GM23248 (cell line): ENCODE measurements at regions not wholly inside any gene's neighbourhood (a gene's known extent, or its start where the extent isn't known, plus 50 kb on each side); places are given as distances from the start of the nearest gene placed in this dataset.

Experiments
- EZH2 ChIP-seq: fragments of 200-600 bp; sonication (generic); IDR thresholded peaks from 2 replicates; pipeline ENCODE4 v1.6.1; 2018; ENCODE audit warnings: antibody characterized with exemption, mild to moderate bottlenecking; ENCODE audit not compliant: insufficient read depth, poor library complexity, severe bottlenecking
- EZH2phosphoT487 ChIP-seq: fragments of 200-600 bp; sonication (generic); IDR thresholded peaks from 2 replicates; pipeline ENCODE4 v1.6.1; 2018; ENCODE audit warnings: antibody characterized with exemption, moderate library complexity, mild to moderate bottlenecking, low read depth; ENCODE audit not compliant: insufficient read depth

DNA sequence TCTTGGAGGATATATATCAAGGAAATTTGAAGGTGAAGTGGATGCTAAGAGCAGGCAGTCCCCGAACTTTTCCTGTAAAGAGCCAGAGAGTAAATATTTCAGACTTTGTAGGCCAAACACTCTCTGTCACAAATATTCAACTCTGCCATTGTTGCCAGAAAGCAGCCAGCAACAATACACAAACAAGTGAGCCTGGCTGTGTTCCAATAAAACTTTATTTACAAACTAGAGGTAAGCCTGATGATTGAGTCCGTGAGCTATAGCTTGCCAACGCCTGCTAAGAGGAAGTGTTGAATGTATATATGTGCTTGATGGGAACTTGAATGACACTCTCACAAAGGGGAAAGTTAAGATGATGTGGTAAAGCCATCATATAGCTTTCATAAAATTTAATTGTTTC, 166.0 kb upstream of the PLN start:
- TF ChIP-seq EZH2 (no peak), EZH2phosphoT487 (no peak)
